ENCODE measurements at regions not wholly inside any gene's neighbourhood (a gene's known extent, or its start where the extent isn't known, plus 50 kb on each side); places are given as distances from the start of the nearest gene placed in this dataset.

GRCh38 chr12:25838007-25838406 lies 120.5 kb upstream of the RASSF8 start:
- TF ChIP-seq CTCF (IDR thresholded peaks at IDR 0.05 in 8 of 11, conservative IDR thresholded peaks at IDR 0.05 in 3 of 11) = no peak
- TF ChIP-seq POLR2AphosphoS5 (IDR thresholded peaks at IDR 0.05) = no peak
- no peak for TF ChIP-seq POLR2A (IDR thresholded peaks at IDR 0.05)
- intact Hi-C loops (cut with DNase I; ENCODE audit: low total_unique reads) = no loop called here

GRCh38 chr12:25839470-25839869 lies 119.0 kb upstream of the RASSF8 start:
- Histone ChIP-seq H3K27ac (no peak overlapping the region), H3K4me1 (no peaks in the 10 kb centered on the region), H3K9me3 (no peaks in the 10 kb centered on the region), H3K36me3 (no peaks in the 10 kb centered on the region), H3K27me3 (replicated peaks in 1 of 7) (no peaks in the 10 kb centered on the region), H3K4me3 (no peak overlapping the region)
- TF ChIP-seq CTCF (IDR thresholded peaks at IDR 0.05 in 8 of 11, conservative IDR thresholded peaks at IDR 0.05 in 3 of 11) (no peak), POLR2A (IDR thresholded peaks at IDR 0.05) (no peak), POLR2AphosphoS5 (IDR thresholded peaks at IDR 0.05) (no peak)
- 50 to 67% (median 54%) methylated on average over 2 of the region's 2 CpGs for WGBS, 5 donors
- intact Hi-C loops (cut with DNase I; ENCODE audit: low total_unique reads) = no loop called here
- no peak for DNase-seq

More at GRCh38 chr12:25838007-25838406, 120.5 kb upstream of the RASSF8 start:
- DNase-seq = no peak
- no peak overlapping the region for H3K4me3 ChIP-seq
- WGBS, 5 donors = 85 to 89% (median 87%) methylated on average over 3 of the region's 3 CpGs
- H3K4me1 ChIP-seq = no peaks in the 10 kb centered on the region
- H3K27me3 ChIP-seq (replicated peaks in 1 of 7) = no peaks in the 10 kb centered on the region
- H3K9me3 ChIP-seq = no peaks in the 10 kb centered on the region
- no peak overlapping the region for H3K27ac ChIP-seq
- no peaks in the 10 kb centered on the region for H3K36me3 ChIP-seq

GRCh38 chr12:25840678-25841465 lies 117.6 kb upstream of the RASSF8 start:
- Histone ChIP-seq H3K36me3 (no peaks in the 10 kb centered on the region), H3K4me3 (no peak overlapping the region), H3K4me1 (no peaks in the 10 kb centered on the region), H3K27me3 (replicated peaks in 1 of 7) (no peaks in the 10 kb centered on the region), H3K9me3 (no peaks in the 10 kb centered on the region), H3K27ac (no peak overlapping the region)
- 84 to 93% (median 88%) methylated on average over 10 of the region's 10 CpGs for WGBS, 5 donors
- TF ChIP-seq POLR2AphosphoS5 (IDR thresholded peaks at IDR 0.05) (no peak), CTCF (IDR thresholded peaks at IDR 0.05 in 8 of 11, conservative IDR thresholded peaks at IDR 0.05 in 3 of 11) (no peak), POLR2A (IDR thresholded peaks at IDR 0.05) (no peak)
- intact Hi-C loops (cut with DNase I; ENCODE audit: low total_unique reads) = no loop called here
- no peak for DNase-seq

GRCh38 chr12:25842254-25842653 lies 116.2 kb upstream of the RASSF8 start:
- H3K36me3 ChIP-seq = no peaks in the 10 kb centered on the region
- no peaks in the 10 kb centered on the region for H3K9me3 ChIP-seq
- H3K27me3 ChIP-seq (replicated peaks in 1 of 7) = no peaks in the 10 kb centered on the region
- no peak for DNase-seq
- H3K4me3 ChIP-seq = no peak overlapping the region
- TF ChIP-seq POLR2A (IDR thresholded peaks at IDR 0.05) (no peak), POLR2AphosphoS5 (IDR thresholded peaks at IDR 0.05) (no peak), CTCF (IDR thresholded peaks at IDR 0.05 in 8 of 11, conservative IDR thresholded peaks at IDR 0.05 in 3 of 11) (no peak)
- intact Hi-C loops (cut with DNase I; ENCODE audit: low total_unique reads) = no loop called here
- H3K27ac ChIP-seq = no peak overlapping the region
- 84 to 92% (median 88%) methylated on average over 5 of the region's 5 CpGs for WGBS, 5 donors
- H3K4me1 ChIP-seq = no peaks in the 10 kb centered on the region

Data from spleen (tissue), 11 donors.